Omental fat pad (tissue), 3 donors: ENCODE measurements at regions not wholly inside any gene's neighbourhood (a gene's known extent, or its start where the extent isn't known, plus 50 kb on each side); places are given as distances from the start of the nearest gene placed in this dataset.

Experiments used
- ATAC-seq: fragments of 150-250 bp; one replicate; pipeline ENCODE4 v1.9.1; 2016; ENCODE audit warnings: mild to moderate bottlenecking, moderate library complexity; ENCODE audit not compliant: low FRiP score
- DNase-seq: peaks from one replicate; pipeline ENCODE4 v3.0.0-alpha.2; 2019; ENCODE audit warnings: low spot score
- CTCF ChIP-seq, 3 donors: fragments of 450-650 bp; IDR thresholded peaks; one replicate each; pipeline ENCODE4 v1.5.1; 2016 to 2017; ENCODE audit warnings: antibody characterized with exemption in 3 of 3, mild to moderate bottlenecking in 3 of 3, moderate library complexity in 2 of 3

- ATAC-seq (no peak), DNase-seq (no peak)
- TF ChIP-seq CTCF (IDR thresholded peaks at IDR 0.05), result no peak
Measured at GRCh38 chr13:37257051-37257450, 151.6 kb upstream of the CSNK1A1L start.

GRCh38 chr13:37241786-37242185, 136.3 kb upstream of the CSNK1A1L start:
- ATAC-seq (no peak), DNase-seq (no peak)
- no peak for TF ChIP-seq CTCF (IDR thresholded peaks at IDR 0.05)

GRCh38 chr13:37230346-37230745, 124.9 kb upstream of the CSNK1A1L start:
- TF ChIP-seq CTCF (IDR thresholded peaks at IDR 0.05), result no peak

DNA sequence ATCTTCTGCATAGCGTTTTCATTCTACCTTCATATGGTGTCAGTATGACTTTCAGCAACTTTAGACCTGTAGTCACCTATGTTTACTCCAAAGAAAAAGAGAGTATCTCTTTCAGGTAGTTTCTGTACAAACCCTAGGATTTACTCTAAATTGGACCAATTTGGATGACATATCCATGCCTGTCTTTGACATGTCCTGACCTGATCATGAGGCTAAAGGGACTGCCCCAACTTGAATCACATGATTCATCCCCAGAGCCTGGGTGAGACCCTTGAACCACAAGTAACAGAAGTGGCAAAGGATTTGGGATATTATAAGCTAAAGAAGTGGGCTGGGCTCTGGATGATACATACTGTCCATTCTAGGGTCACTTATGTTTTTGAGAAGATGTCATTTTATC, 124.5 kb upstream of the CSNK1A1L start:
- ATAC-seq (no peak), DNase-seq (no peak)
- TF ChIP-seq CTCF (IDR thresholded peaks at IDR 0.05), result no peak

More at GRCh38 chr13:37230346-37230745, 124.9 kb upstream of the CSNK1A1L start:
- no peak for DNase-seq
- ATAC-seq, result no peak

GRCh38 chr13:37226971-37227370, 121.5 kb upstream of the CSNK1A1L start:
- DNase-seq, result no peak
- TF ChIP-seq CTCF (IDR thresholded peaks at IDR 0.05), result no peak
- ATAC-seq, result no peak

- DNase-seq (no peak), ATAC-seq (no peak)
- no peak for TF ChIP-seq CTCF (IDR thresholded peaks at IDR 0.05)
Measured at GRCh38 chr13:37225414-37226070, 120.1 kb upstream of the CSNK1A1L start.

GRCh38 chr13:37216331-37216730, 110.9 kb upstream of the CSNK1A1L start:
- DNase-seq (no peak), ATAC-seq (no peak)
- no peak for TF ChIP-seq CTCF (IDR thresholded peaks at IDR 0.05)
